GM21381 (cell line): ENCODE measurements at regions not wholly inside any gene's neighbourhood (a gene's known extent, or its start where the extent isn't known, plus 50 kb on each side); places are given as distances from the start of the nearest gene placed in this dataset.

Source experiments
- ATAC-seq: cut with Tn5 transposase; IDR thresholded peaks from one replicate; pipeline ENCODE4 v1.9.1; 2021; ENCODE audit warnings: mild to moderate bottlenecking, moderate library complexity; ENCODE audit not compliant: unreplicated experiment

- ATAC-seq = no peak
These were observed 260.9 kb upstream of the CFAP20DC start for GRCh38 chr3:59310736-59311135.

GRCh38 chr3:59308684-59309083 lies 258.9 kb upstream of the CFAP20DC start:
- ATAC-seq = no peak

- no peak for ATAC-seq
These were observed 258.2 kb upstream of the CFAP20DC start for GRCh38 chr3:59308001-59308400.

- no peak for ATAC-seq
These were observed 256.6 kb upstream of the CFAP20DC start for GRCh38 chr3:59306436-59306835.

GRCh38 chr3:59304296-59304695 lies 254.5 kb upstream of the CFAP20DC start:
- no peak for ATAC-seq

GRCh38 chr3:59303452-59303851 lies 253.6 kb upstream of the CFAP20DC start:
- no peak for ATAC-seq

GRCh38 chr3:59302442-59302841 lies 252.6 kb upstream of the CFAP20DC start:
- ATAC-seq = no peak

- no peak for ATAC-seq
These were observed 250.9 kb upstream of the CFAP20DC start for GRCh38 chr3:59300733-59301132.

- no peak for ATAC-seq
These were observed 249.7 kb upstream of the CFAP20DC start for GRCh38 chr3:59299561-59299960.

- ATAC-seq = no peak
These were observed 240.5 kb upstream of the CFAP20DC start for GRCh38 chr3:59290358-59290757.

- no peak for ATAC-seq
These were observed 240.0 kb upstream of the CFAP20DC start for GRCh38 chr3:59289831-59290230.

- no peak for ATAC-seq
These were observed 239.1 kb upstream of the CFAP20DC start for GRCh38 chr3:59288951-59289350.

GRCh38 chr3:59286791-59287531 lies 237.1 kb upstream of the CFAP20DC start:
- ATAC-seq = no peak

- no peak for ATAC-seq
These were observed 235.7 kb upstream of the CFAP20DC start for GRCh38 chr3:59285560-59285959.

GRCh38 chr3:59284926-59285325 lies 235.1 kb upstream of the CFAP20DC start:
- ATAC-seq = no peak

GRCh38 chr3:59280113-59280512 lies 230.3 kb upstream of the CFAP20DC start:
- ATAC-seq = no peak

- no peak for ATAC-seq
These were observed 228.0 kb upstream of the CFAP20DC start for GRCh38 chr3:59277816-59278215.

- no peak for ATAC-seq
These were observed 227.4 kb upstream of the CFAP20DC start for GRCh38 chr3:59277201-59277600.

GRCh38 chr3:59273976-59274375 lies 224.2 kb upstream of the CFAP20DC start:
- no peak for ATAC-seq

- ATAC-seq = no peak
These were observed 222.1 kb upstream of the CFAP20DC start for GRCh38 chr3:59271971-59272370.

- no peak for ATAC-seq
These were observed 221.1 kb upstream of the CFAP20DC start for GRCh38 chr3:59270921-59271320.

- no peak for ATAC-seq
These were observed 220.4 kb upstream of the CFAP20DC start for GRCh38 chr3:59270209-59270608.

GRCh38 chr3:59268170-59268569 lies 218.3 kb upstream of the CFAP20DC start:
- ATAC-seq = no peak
